GM23338 (cell line): ENCODE measurements at regions not wholly inside any gene's neighbourhood (a gene's known extent, or its start where the extent isn't known, plus 50 kb on each side); places are given as distances from the start of the nearest gene placed in this dataset.

Experiments used
- ATAC-seq: fragments of 200-7000 bp; cut with Tn5 transposase; 3 replicates; pipeline ENCODE4 v1.9.1; 2020
- DNase-seq: peaks from one replicate; pipeline ENCODE4 v3.0.0-alpha.2; 2015; ENCODE audit warnings: low spot score
- H2AFZ ChIP-seq: fragments of 200-600 bp; sonication (generic); 2 replicates; pipeline ENCODE4 v1.8.0; 2016; ENCODE audit warnings: antibody characterized with exemption, mild to moderate bottlenecking, moderate library complexity
- H3F3A ChIP-seq: fragments of 200-600 bp; sonication (generic); replicated peaks from 2 replicates; pipeline ENCODE4 v1.8.0; 2017; ENCODE audit warnings: antibody characterized with exemption, mixed run types, low read depth
- H3K27ac ChIP-seq: fragments of 200-600 bp; sonication (generic); 2 replicates; pipeline ENCODE4 v1.6.1; 2016; ENCODE audit warnings: low read depth
- H3K27me3 ChIP-seq: fragments of 200-600 bp; sonication (generic); 2 replicates; pipeline ENCODE4 v1.8.0; 2016; ENCODE audit warnings: mild to moderate bottlenecking, mixed run types, moderate library complexity; ENCODE audit not compliant: insufficient read depth
- H3K36me3 ChIP-seq: fragments of 200-600 bp; sonication (generic); 2 replicates; pipeline ENCODE4 v1.8.0; 2016; ENCODE audit warnings: mild to moderate bottlenecking; ENCODE audit not compliant: insufficient read depth
- H3K4me1 ChIP-seq: fragments of 200-600 bp; sonication (generic); 2 replicates; pipeline ENCODE4 v1.8.0; 2016; ENCODE audit warnings: mild to moderate bottlenecking, moderate library complexity; ENCODE audit not compliant: insufficient read depth
- H3K4me2 ChIP-seq: fragments of 200-600 bp; sonication (generic); 2 replicates; pipeline ENCODE4 v1.7.1; 2017; ENCODE audit warnings: mixed run types
- H3K4me3 ChIP-seq: fragments of 200-600 bp; sonication (generic); 2 replicates; pipeline ENCODE4 v1.6.1; 2016; ENCODE audit warnings: mixed run types
- H3K79me2 ChIP-seq: fragments of 200-600 bp; sonication (generic); replicated peaks from 2 replicates; pipeline ENCODE4 v1.8.0; 2017; ENCODE audit warnings: mild to moderate bottlenecking; ENCODE audit not compliant: insufficient read depth
- H3K9me2 ChIP-seq: fragments of 200-600 bp; sonication (generic); 2 replicates; pipeline ENCODE4 v1.8.0; 2017; ENCODE audit not compliant: insufficient read depth
- H4K20me1 ChIP-seq: fragments of 200-600 bp; sonication (generic); replicated peaks from 2 replicates; pipeline ENCODE4 v1.8.0; 2017; ENCODE audit warnings: mild to moderate bottlenecking; ENCODE audit not compliant: insufficient read depth
- H3K27ac Mint-ChIP-seq: 2 replicates; pipeline ENCODE4 v1.8.0; 2020; ENCODE audit warnings: inconsistent platforms, mild to moderate bottlenecking, moderate library complexity, mixed read lengths
- H3K27me3 Mint-ChIP-seq: 3 replicates; pipeline ENCODE4 v1.8.0; 2022; ENCODE audit warnings: low read depth, mild to moderate bottlenecking, moderate library complexity, mixed read lengths, inconsistent platforms; ENCODE audit not compliant: insufficient read depth, poor library complexity
- H3K36me3 Mint-ChIP-seq: 3 replicates; pipeline ENCODE4 v1.8.0; 2021; ENCODE audit warnings: low read depth, mild to moderate bottlenecking, inconsistent platforms, moderate library complexity, mixed read lengths
- H3K4me1 Mint-ChIP-seq: 3 replicates; pipeline ENCODE4 v1.8.0; 2020; ENCODE audit warnings: mild to moderate bottlenecking, inconsistent platforms, mixed read lengths
- H3K4me3 Mint-ChIP-seq: 3 replicates; pipeline ENCODE4 v1.8.0; 2021; ENCODE audit warnings: moderate library complexity, mild to moderate bottlenecking, inconsistent platforms, mixed read lengths
- H3K9me3 Mint-ChIP-seq: 3 replicates; pipeline ENCODE4 v1.8.0; 2020; ENCODE audit warnings: moderate library complexity, mild to moderate bottlenecking, inconsistent platforms, mixed read lengths
- CTCF ChIP-seq, 2 experiments: fragments of 200-600 bp in 1 of 2; sonication (generic) in 1 of 2; conservative IDR thresholded peaks; 2 replicates each; pipeline versions ENCODE4 v1.5.1 to v1.6.1; 2016 to 2017; ENCODE audit warnings: antibody characterized with exemption in 2 of 2, low read depth in 2 of 2, mild to moderate bottlenecking in 2 of 2, moderate library complexity in 1 of 2
- EZH2phosphoT487 ChIP-seq: fragments of 200-600 bp; sonication (generic); IDR thresholded peaks from one replicate; pipeline ENCODE4 v1.8.1; 2018; ENCODE audit warnings: antibody characterized with exemption; ENCODE audit not compliant: unreplicated experiment
- STAT1 ChIP-seq: IDR thresholded peaks from one replicate; pipeline ENCODE4 v1.6.1; 2016; ENCODE audit warnings: antibody characterized with exemption; ENCODE audit not compliant: unreplicated experiment
- ZNF331 ChIP-seq: fragments of 250-450 bp; sonication (Bioruptor Pico); IDR thresholded peaks from 2 replicates; pipeline ENCODE4 v1.5.0; 2020; ENCODE audit warnings: low read depth, mild to moderate bottlenecking, moderate library complexity
- ZNF462 ChIP-seq: fragments of 250-450 bp; sonication (Bioruptor Pico); IDR thresholded peaks from 2 replicates; pipeline ENCODE4 v1.5.0; 2020; ENCODE audit warnings: mild to moderate bottlenecking, moderate library complexity

- no peak for TF ChIP-seq ZNF462
Observed at GRCh38 chr10:80964179-80964578, 426.5 kb downstream of the SH2D4B start (continued).

- H3K27ac Mint-ChIP-seq = no peak overlapping the region
Observed at GRCh38 chr10:80964955-80965614, 427.4 kb downstream of the SH2D4B start.

More at GRCh38 chr10:80964955-80965614, 427.4 kb downstream of the SH2D4B start:
- Histone ChIP-seq H3K36me3 (no peaks in the 10 kb centered on the region), H3K79me2 (no peaks in the 10 kb centered on the region), H3K4me1 (no peaks in the 10 kb centered on the region), H3K4me2 (no peak overlapping the region), H3K27ac (no peak overlapping the region), H3K27me3 (no peaks in the 10 kb centered on the region), H3F3A (no peaks in the 10 kb centered on the region), H3K4me3 (no peak overlapping the region), H2AFZ (no peak overlapping the region), H3K9me2 (0 out of 2 replicates have a peak, but pooled peaks cover 4% of the 10 kb centered on the region), H4K20me1 (no peaks in the 10 kb centered on the region)
- Mint-ChIP-seq H3K9me3 (no peaks in the 10 kb centered on the region), H3K27me3 (no peaks in the 10 kb centered on the region), H3K36me3 (no peaks in the 10 kb centered on the region), H3K4me3 (no peak overlapping the region), H3K4me1 (peaks cover 7% of the 10 kb centered on the region; the same call in 2 of the 3 replicates)
- DNase-seq = no peak
- TF ChIP-seq ZNF331 (CRISPR knock-in tag) (no peak), ZNF462 (no peak), STAT1 (no peak), EZH2phosphoT487 (no peak), CTCF (conservative IDR thresholded peaks at IDR 0.05; ENCODE audit: low read depth in 2 of 2) (no peak)
- no peak for ATAC-seq
